ENCODE measurements at regions not wholly inside any gene's neighbourhood (a gene's known extent, or its start where the extent isn't known, plus 50 kb on each side); places are given as distances from the start of the nearest gene placed in this dataset.
"Not testable (repeated sequence)": the region's sequence is repeated elsewhere in the genome, so short reads cannot be mapped to it uniquely, and the experiment has no call there.

- ATAC-seq (ENCODE audit: low FRiP score), result no peak
- TF ChIP-seq CTCF (IDR thresholded peaks at IDR 0.05), result no peak
- no peak for DNase-seq (ENCODE audit: low spot score)
These were observed 471.9 kb upstream of the FRG2C start for GRCh38 chr3:75192146-75192616.

- no peak for DNase-seq (ENCODE audit: low spot score)
- ATAC-seq (ENCODE audit: low FRiP score), result no peak
These were observed 470.3 kb upstream of the FRG2C start for GRCh38 chr3:75193797-75194196.

GRCh38 chr3:75214332-75214731 lies 449.8 kb upstream of the FRG2C start:
- ATAC-seq (ENCODE audit: low FRiP score); DNase-seq (ENCODE audit: low spot score): not testable (repeated sequence)

More at GRCh38 chr3:75193797-75194196, 470.3 kb upstream of the FRG2C start:
- no peak for TF ChIP-seq CTCF (IDR thresholded peaks at IDR 0.05)

- ATAC-seq (ENCODE audit: low FRiP score) (no peak), DNase-seq (ENCODE audit: low spot score) (no peak)
- TF ChIP-seq CTCF (IDR thresholded peaks at IDR 0.05), result no peak
These were observed 445.6 kb upstream of the FRG2C start for GRCh38 chr3:75218577-75218976.

- ATAC-seq (ENCODE audit: low FRiP score) (no peak), DNase-seq (ENCODE audit: low spot score) (no peak)
- TF ChIP-seq CTCF (IDR thresholded peaks at IDR 0.05), result no peak
These were observed 443.2 kb upstream of the FRG2C start for GRCh38 chr3:75220932-75221331.

- DNase-seq (ENCODE audit: low spot score), result no peak
- TF ChIP-seq CTCF (IDR thresholded peaks at IDR 0.05), result no peak
- no peak for ATAC-seq (ENCODE audit: low FRiP score)
These were observed 439.7 kb upstream of the FRG2C start for GRCh38 chr3:75224412-75224811.

- TF ChIP-seq CTCF (IDR thresholded peaks at IDR 0.05), result no peak
- DNase-seq (ENCODE audit: low spot score), result no peak
- ATAC-seq (ENCODE audit: low FRiP score), result no peak
These were observed 431.9 kb upstream of the FRG2C start for GRCh38 chr3:75232216-75232615.

GRCh38 chr3:75235631-75236030 lies 428.5 kb upstream of the FRG2C start:
- TF ChIP-seq CTCF (IDR thresholded peaks at IDR 0.05), result no peak
- DNase-seq (ENCODE audit: low spot score), result no peak
- ATAC-seq (ENCODE audit: low FRiP score), result no peak
